Ovary (tissue), 3 donors: ENCODE measurements at regions not wholly inside any gene's neighbourhood (a gene's known extent, or its start where the extent isn't known, plus 50 kb on each side); places are given as distances from the start of the nearest gene placed in this dataset.

Experiments used
- EP300 ChIP-seq: sonication (generic); formaldehyde crosslinking; IDR thresholded peaks from one replicate; pipeline ENCODE4 v1.6.1; 2017; ENCODE audit warnings: antibody characterized with exemption
- POLR2A ChIP-seq: fragments of 450-650 bp; IDR thresholded peaks from one replicate; pipeline ENCODE4 v1.6.1; 2017; ENCODE audit warnings: antibody characterized with exemption, mild to moderate bottlenecking, moderate library complexity
- TF ChIP-seq, protein P1 (sequence below), 3 donors: fragments of 450-650 bp in 2 of 3; fragments of 200-600 bp in 1 of 3; IDR thresholded peaks; one replicate each; pipeline versions ENCODE4 v1.5.1 to v1.8.0; 2016 to 2022; ENCODE audit warnings: antibody characterized with exemption in 3 of 3, mild to moderate bottlenecking in 1 of 3
- donor health status: DM: no; HTN: no; CAD: no.

DNA sequence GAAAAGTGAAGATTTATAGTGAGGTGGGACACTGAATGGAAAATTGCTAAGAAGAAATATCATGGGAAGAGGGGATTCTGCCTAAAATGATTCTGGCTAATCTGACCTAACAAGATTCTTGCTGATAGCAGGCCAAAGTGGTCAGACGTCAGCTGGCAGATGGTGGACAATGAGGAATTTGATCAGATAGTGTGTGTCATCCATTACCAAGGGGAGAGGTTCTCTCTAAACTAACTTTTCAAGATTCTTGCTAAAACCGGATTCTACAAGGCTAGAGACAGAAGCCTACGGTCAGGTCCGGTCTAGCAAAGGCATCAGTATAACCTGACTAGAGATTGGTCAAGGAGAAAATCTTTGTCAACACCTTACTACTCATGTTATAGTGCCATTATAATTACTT lies 306.0 kb downstream of the ZNF608 start:
- TF ChIP-seq, protein P1, sequence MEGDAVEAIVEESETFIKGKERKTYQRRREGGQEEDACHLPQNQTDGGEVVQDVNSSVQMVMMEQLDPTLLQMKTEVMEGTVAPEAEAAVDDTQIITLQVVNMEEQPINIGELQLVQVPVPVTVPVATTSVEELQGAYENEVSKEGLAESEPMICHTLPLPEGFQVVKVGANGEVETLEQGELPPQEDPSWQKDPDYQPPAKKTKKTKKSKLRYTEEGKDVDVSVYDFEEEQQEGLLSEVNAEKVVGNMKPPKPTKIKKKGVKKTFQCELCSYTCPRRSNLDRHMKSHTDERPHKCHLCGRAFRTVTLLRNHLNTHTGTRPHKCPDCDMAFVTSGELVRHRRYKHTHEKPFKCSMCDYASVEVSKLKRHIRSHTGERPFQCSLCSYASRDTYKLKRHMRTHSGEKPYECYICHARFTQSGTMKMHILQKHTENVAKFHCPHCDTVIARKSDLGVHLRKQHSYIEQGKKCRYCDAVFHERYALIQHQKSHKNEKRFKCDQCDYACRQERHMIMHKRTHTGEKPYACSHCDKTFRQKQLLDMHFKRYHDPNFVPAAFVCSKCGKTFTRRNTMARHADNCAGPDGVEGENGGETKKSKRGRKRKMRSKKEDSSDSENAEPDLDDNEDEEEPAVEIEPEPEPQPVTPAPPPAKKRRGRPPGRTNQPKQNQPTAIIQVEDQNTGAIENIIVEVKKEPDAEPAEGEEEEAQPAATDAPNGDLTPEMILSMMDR (IDR thresholded peaks at IDR 0.05) = no peak
- no peak for TF ChIP-seq EP300
- no peak for TF ChIP-seq POLR2A
